ENCODE measurements at regions not wholly inside any gene's neighbourhood (a gene's known extent, or its start where the extent isn't known, plus 50 kb on each side); places are given as distances from the start of the nearest gene placed in this dataset.
"Not testable (repeated sequence)": the region's sequence is repeated elsewhere in the genome, so short reads cannot be mapped to it uniquely, and the experiment has no call there.

DNA sequence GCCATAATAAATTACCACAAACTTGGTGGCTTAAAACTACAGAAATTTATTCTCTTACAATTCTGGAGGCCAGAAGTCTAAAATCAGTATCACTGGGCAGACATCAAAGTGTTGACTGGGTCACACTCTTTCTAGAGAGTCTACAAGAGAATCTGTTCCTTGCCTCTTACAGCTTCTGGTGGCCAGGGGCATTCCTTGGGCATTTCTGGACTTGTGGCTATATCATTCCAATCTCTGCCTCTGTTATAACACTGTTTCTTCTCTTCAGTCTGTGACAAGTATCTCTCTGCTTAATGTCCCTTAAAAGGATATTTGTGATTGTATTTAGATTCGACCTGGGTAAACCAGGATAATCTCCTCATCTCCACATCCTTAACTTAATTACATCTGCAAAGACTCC lies 207.3 kb upstream of the DCAF8L1 start:
- DNase-seq, result no peak

DNA sequence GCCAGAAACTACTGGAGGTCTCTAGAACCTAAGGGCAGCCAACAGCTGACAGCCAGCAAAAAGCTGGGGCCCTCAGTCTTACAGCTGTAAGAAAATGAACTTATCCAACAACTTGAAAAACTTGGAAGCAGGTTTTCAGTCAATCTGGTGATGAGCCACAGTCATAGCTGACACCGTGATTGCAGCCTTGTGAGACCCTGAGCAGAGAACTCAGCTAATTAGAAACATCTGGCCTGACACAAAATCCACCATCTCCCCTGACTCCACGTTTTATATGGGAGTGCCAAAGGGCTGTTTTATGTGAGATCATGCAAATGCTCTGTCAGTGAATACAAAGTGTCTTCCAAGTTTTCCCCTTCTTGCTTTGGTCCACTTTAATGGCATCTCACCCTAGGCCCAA lies 198.8 kb upstream of the DCAF8L1 start:
- DNase-seq, result no peak

DNA sequence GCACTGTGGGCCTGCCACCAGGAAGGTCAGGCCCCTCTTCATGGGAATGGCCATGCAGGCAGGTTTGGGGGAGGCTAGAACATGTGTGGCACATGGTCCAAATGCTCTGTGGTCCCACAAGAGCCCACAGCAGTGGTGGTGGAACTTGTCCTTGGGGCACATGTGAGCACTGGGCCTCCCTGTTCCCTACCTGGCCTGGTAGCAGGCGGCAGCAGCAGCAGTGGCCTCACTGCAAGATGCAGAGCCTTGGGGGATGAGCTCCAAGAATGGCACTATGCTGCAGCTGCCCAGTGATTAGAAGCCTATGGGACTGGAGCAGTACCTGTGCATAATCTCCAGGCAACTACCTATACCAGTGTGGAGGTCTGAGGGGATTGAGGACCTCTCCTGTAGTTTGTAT lies 197.0 kb upstream of the DCAF8L1 start:
- no peak for DNase-seq

DNA sequence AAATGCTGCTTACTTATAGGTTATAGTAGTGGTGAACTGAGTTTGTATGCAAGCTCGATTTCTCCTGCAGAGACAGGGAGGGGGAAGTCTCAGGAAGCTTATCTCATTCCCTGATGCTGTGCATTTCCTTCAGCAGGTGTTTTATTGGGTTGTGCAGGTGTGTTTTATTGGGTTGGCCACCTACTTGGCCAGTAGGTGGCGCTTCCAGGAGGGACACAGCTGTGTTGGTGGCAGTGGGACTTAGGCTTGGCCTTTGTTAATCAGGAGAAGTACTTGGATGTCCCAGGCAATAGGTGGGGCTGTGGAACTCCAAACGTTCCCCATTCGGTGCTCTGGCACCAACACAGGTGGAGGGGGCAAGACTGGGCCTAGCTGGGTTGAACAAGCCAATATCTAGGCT lies 196.0 kb upstream of the DCAF8L1 start:
- no peak for DNase-seq

DNA sequence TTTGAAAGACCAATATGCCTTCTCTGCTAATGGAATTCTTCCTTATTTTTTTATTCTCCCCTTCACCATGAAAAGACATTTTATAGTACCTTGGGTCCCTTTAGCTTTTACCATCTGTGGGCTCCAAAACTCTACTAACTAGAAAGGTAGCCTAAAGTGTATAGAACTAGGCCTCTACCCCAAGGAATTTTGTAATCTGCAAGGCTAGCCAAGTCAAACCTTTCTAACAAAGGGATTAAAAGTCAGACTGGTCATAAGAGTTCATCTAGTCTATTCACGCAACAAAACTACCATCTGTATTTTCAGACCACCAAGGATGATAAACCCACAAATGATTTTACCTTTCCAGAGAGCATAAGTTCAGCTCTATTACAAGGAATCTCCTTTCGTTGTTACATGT lies 189.5 kb upstream of the DCAF8L1 start:
- no peak for DNase-seq

DNA sequence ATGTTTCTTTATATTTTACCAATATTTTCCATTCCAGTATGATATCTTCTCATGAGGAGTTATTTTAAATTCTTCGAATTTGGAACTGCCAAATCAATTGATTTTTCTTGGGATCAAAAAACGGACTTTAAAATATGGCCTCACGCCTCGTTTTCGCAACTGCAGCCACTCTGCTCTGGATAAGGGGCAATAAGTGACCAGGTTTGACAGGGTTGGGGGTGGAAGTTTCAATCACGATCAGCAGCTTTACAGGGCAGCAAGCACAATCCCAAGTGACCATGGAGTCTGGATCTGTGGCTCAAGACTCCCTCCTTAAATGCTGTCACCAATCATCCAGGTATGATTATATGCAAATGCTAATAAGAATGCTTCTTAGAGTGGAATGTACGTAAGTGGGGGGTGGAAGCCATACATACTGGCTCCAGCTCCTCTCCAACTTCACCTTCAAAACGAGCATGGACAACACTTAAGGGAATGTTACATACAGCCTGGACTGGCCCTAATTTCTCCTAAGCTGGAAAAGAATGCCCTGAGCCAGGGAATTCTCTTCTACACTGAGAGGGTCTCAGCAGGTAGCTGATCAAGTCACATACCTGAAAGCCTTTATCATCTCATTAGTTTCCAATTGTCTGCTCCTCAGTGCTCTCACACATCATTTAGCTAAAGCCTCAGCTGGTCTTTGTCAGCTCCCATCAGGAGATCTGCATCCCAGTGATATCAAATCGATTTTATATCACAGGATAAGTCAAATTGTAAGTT lies 176.9 kb upstream of the DCAF8L1 start:
- DNase-seq, result no peak

DNA sequence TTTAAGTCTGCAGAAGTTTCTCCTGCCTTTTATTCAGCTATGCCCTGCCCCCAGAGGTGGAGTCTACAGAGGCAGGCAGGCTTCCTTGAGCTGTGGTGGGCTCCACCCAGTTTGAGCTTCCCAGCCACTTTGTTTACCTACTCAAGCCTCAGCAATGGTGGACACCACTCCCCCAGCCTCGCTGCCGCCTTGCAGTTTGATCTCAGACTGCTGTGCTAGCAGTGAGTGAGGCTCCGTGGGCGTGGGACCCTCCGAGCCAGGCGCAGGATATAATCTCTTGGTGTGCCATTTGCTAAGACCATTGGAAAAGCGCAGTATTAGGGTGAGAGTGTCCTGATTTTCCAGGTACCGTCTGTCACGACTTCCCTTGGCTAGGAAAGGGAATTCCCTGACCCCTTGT lies 171.0 kb upstream of the DCAF8L1 start:
- DNase-seq, result not testable (repeated sequence)

DNA sequence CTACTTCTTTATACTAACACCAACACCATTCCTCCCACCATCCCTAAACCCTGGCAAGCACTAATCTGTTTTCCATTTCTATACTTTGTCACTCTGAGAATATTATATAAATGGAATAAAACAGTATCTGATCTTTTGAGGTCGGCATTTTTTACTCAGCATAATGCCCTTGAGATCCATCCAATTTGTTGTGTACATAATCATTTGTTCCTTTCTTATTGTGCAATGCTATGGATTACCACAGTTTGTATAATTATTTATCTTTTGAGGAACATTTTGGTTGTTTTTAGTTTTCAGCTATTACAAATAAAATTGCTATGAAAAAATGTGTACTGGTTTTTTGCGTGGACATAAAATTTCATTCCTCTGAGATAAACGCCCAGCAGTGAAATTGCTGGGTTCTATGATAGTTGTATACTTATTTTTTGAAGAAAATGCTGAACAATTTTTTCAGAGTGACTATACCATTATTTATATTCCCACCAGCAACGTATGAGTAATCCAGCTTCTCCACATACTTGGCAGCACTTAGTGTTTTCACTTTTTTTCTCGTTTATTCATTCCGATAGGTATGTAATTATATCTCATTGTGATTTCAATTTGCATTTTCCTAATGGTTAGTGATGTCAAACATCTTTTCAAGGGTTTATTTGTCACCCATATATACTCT lies 154.3 kb upstream of the DCAF8L1 start:
- no peak for DNase-seq

DNA sequence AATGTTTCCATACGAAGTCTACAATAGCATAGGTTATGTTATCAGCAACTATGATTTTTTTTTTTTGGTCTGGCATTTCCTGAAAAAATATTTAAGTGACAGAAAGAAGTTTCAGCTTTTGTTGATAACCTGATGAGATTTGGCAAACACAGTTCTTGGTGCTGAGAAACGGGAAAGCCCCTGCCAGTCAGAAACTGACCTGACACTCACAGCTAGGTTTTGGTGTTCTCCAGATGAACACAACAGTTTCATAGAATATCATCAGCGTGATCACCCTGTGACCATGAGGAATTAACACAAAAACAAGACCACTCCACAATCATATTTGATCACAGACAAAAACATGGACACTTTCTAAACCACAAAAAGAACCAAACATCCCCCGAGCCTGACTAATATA lies 152.5 kb upstream of the DCAF8L1 start:
- no peak for DNase-seq

DNA sequence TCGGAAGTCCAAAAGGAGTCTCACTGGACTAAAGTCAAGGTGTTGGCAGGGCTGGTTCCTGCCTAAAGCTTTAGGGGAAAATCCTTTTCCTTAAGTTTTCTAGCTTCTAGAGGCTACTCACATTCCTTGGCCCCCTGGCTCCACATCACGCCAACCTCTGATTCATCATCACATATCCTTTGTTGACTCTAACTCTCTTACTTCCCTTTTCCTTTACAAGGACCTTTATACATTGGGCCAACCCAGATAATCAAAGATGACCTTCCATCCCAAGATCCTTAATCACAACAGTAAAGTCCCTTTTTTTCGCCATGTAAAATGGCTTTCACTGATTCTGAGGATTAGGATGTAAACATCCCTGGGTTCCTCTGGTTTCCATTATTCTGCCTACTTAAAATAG lies 146.4 kb upstream of the DCAF8L1 start:
- DNase-seq, result no peak

DNA sequence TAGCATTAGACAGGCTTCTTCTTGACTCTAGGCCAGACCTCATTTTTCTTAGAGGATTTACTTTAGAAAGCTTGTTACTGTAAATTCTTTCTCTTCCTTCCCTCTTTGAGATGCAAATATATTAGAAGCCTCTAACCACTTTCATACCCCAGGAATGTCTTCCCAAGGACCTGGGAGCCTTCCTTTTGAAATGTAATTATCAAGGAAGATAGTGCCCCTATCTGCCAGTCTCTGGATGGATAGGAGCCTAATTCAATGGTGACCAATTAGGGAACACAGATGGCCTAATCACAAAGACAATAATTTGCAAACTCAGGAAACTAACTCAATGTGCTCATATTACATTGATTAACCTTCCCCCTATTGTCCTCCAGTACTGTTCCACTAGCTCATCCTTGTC lies 145.6 kb upstream of the DCAF8L1 start:
- no peak for DNase-seq

DNA sequence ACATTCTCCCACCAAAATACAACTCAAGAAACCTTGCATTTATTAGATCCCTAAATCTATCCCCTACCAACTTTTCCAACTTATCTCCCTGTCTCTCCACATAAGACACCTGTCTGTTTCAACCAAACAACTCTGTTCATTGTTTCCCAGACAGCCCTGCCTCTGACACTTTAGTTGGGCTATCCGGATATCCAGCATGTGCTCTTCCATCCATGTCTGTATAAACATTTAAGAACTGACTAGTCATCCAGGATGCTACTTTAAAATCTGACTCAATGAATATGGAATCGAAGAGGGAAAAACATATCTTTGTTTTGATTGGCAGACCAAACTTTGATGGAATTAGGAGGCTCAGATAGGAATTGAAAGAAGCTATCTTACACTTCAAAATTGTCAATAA lies 143.2 kb upstream of the DCAF8L1 start:
- DNase-seq, result no peak

DNA sequence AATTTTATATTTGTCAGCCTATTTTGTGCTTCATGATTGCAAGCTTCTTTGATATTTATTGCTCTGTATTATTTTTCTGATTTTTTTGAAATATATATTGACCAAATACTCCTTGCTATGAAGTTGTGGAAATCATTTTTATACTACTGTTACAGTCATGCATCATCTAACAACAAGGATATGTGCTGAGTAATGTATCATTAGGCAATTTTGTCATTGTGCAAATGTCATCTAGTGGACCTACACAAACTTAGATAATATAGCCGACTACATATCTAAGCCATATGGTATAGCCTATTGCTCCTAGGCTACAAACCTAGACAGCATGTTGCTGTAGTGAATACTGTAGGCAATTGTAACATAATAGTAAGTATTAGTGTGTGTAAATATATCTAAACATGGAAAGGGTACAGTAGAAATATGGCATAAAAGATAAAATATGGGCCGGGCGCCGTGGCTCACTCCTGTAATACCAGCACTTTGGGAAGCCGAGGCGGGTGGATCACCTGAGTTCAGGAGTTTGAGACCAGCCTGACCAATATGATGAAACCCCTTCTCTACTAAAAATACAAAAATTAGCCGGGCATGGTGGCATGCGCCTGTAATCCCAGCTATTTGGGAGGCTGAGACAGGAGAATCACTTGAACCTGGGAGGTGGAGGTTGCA lies 139.5 kb upstream of the DCAF8L1 start:
- DNase-seq, result not testable (repeated sequence)

DNA sequence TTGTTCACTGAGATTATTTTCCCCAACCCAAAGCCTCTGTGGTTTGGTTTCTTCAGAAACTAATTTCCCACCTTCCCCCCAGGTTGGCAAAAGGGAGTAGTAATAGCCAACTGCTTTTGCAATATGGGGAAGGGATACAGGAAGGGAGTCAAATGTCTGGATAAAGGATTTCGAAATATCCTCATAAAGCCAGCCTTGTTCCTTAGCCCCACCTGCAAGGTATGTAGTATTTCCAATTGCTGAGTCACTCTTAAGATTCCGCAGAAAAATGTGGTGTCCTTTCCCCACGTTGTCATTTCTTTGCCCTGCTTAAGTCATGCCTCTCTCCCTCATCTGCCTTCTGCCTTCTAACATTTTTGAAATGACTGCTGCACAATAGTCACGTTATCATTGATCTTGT lies 138.8 kb upstream of the DCAF8L1 start:
- no peak for DNase-seq

DNA sequence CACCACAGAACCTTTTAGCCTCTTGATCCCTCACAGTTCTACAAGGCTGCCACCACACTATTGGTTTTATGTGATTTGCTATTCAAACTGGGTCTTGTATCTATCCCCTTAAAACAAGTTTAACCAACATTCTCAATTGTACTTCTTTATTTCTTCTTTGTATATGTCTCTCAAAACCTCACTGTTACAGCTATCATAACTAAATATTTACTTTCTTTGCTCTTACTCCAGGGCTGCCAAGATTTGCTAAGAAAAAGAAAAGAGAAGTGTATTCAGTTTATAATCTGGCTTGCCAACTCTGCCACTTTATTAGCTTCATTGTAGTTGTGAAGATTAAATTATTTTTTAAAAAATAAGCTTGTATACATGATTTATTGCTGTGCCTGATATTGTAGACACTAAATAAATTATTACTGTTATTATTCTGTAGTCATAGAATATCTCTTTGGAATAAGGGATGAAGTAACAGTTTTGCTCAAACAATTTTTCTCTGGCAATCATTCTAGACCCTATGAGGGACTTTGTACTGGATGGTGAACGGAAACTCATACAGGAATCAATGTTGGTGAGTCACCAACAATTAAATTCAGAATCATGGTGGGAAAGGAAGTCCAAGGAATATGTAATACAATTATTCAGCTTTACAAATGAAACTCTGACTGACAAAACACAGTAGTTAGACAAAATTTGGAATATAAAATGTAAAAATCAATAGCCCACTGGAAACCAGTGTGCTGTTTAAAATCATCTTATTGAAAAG lies 127.1 kb upstream of the DCAF8L1 start:
- DNase-seq, result no peak

DNA sequence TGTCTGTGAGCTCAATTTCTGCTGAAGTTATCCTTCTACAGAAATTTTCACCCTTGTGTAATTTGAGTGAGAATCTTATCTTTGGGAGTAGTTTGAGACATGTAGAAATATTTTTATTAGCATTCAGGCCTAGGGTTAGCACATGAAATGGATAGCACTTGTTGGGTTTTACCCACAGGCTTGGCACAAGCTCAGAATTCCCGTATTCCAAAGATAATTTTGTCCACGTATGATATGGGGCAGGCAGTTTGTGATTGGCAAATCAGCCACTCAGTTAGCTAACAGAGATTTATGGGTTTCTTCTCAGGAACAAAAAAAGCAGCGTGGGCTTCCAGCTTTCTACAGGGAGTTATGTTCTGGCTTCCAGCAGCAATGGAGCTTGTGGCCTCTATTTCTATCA lies 117.9 kb upstream of the DCAF8L1 start:
- no peak for DNase-seq

DNA sequence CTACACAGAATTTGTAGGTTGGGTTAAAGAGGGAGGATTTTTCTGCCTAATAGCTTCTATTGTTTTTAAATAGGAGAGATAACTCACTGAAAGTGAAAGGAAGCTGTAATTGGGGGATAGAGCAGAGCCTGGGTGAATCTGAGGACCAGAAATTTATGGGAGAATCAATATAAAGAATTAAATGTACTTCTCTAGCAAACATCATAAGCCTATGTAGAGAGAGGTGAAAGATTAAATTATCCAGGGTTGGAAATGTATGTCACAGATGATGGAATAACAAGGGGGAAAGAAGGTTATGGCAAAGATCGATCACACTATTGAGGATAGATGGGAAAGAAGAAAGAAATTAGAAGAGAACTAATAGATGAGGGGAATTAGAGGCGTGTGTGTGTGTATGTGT lies 104.4 kb upstream of the DCAF8L1 start:
- DNase-seq, result no peak

DNA sequence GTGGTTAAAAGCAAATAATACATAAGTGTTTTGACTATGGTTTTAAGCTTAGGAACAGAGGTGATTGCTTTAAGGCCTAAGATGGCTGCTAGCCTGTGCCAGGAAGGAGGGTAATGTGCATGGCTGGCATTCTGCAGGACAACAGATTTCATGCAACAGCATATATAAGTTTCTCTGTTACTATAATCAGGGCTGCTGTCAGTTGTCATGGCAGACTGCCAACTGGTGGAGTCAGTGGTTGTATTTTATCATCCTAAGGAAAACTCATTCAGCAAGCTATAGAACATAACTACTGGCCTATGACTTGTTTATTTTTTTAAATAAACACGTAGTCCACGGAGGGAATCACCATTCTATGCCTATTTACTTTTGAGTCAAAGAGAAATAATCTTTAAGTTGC lies 77.7 kb upstream of the DCAF8L1 start:
- no peak for DNase-seq

DNA sequence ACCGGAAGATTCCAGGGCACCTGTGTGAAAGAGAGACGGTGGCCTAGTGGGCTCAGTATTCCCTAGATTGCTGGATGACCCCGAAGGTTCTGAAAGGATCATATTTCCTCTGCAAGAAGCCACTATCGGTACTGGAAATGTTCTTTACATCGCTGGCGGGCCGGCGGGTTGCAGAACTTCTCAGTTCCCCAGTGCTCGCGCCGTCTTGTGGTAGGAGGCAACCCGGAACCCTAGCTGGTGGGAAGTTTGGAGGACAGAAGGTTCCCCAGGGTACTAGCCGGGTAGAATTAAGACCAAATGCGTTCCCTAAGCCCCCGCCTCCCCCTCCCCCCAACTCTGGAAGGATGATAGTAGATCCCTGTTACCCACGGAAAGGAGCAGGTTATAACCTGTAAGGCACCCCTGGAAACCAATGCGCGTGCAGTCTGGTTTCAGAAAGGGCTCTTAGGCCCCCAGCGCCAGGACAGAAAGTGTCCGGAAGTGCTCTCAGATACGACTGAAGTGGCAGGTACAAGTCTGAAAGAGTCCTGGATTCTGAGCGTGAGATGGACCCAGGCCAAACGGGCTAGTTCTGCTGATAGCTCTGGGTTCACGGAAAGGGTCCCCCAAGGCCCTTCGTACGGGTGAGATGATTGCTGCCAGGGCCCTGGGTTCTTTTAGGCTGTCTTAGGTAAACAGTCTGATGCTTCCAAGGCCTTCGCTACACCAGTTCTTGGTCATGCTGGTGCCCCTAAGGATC lies 61.7 kb upstream of the DCAF8L1 start:
- DNase-seq, result no peak

DNA sequence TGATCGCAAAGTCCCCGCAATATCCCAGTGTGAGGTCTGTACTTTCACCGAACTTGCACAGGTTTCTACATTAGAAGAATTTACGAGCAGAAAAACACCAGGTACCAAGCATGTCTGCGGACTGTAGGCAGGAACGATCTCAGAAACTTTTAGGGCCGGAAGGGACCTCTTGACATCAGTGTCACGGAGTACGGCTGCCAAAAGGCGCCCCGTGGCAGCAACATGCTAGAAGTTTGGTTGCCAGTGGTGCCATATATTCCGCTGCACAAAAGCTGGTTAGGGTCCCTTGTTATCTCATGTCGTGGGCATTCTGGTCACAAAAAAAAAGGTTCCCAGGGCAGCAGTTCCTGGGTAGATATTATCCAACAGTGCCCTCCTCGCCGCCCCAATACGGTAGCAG lies 61.0 kb upstream of the DCAF8L1 start:
- DNase-seq, result no peak

DNA sequence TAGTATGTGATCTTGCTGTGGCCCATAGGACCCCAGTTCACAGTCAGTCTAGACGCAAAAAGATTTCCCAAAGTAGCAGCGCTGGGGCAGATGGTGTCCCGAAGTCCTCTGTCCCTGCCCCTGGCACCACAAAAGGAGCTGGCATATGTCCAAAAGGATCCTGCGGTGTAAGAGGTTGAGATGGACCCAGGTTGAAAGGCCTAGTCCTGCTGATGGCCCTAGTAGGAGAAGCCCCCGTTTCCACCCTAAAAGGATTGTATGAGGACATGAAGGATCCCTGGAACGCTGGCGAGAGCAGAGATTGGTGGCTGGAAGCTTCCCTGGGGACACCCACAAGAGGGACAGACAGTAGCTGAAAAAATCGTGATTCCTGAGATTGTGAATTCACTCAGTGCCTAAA lies 58.0 kb upstream of the DCAF8L1 start:
- DNase-seq, result no peak
